ENCODE measurements at regions not wholly inside any gene's neighbourhood (a gene's known extent, or its start where the extent isn't known, plus 50 kb on each side); places are given as distances from the start of the nearest gene placed in this dataset.

- TF ChIP-seq, protein P1, sequence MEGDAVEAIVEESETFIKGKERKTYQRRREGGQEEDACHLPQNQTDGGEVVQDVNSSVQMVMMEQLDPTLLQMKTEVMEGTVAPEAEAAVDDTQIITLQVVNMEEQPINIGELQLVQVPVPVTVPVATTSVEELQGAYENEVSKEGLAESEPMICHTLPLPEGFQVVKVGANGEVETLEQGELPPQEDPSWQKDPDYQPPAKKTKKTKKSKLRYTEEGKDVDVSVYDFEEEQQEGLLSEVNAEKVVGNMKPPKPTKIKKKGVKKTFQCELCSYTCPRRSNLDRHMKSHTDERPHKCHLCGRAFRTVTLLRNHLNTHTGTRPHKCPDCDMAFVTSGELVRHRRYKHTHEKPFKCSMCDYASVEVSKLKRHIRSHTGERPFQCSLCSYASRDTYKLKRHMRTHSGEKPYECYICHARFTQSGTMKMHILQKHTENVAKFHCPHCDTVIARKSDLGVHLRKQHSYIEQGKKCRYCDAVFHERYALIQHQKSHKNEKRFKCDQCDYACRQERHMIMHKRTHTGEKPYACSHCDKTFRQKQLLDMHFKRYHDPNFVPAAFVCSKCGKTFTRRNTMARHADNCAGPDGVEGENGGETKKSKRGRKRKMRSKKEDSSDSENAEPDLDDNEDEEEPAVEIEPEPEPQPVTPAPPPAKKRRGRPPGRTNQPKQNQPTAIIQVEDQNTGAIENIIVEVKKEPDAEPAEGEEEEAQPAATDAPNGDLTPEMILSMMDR (IDR thresholded peaks at IDR 0.05): no peak
- no peak for TF ChIP-seq POLR2A (IDR thresholded peaks at IDR 0.05)
These were observed 1818.5 kb upstream of the ADGRL3 start for GRCh38 chr4:59381591-59381990.

All from heart left ventricle (tissue), 13 donors.